ENCODE measurements at regions not wholly inside any gene's neighbourhood (a gene's known extent, or its start where the extent isn't known, plus 50 kb on each side); places are given as distances from the start of the nearest gene placed in this dataset.

GRCh38 chr2:139067874-139068273 is 287.7 kb upstream of the NXPH2 start:
- H3K4me3 ChIP-seq = no peak overlapping the region
- H3K36me3 ChIP-seq = no peaks in the 10 kb centered on the region
- H3K27me3 ChIP-seq = no peaks in the 10 kb centered on the region
- TF ChIP-seq EP300 (IDR thresholded peaks at IDR 0.05) (no peak), POLR2A (IDR thresholded peaks at IDR 0.05) (no peak), CTCF (IDR thresholded peaks at IDR 0.05) (no peak), POLR2AphosphoS5 (IDR thresholded peaks at IDR 0.05) (no peak)
- no peaks in the 10 kb centered on the region for H3K9me3 ChIP-seq
- DNase-seq (no peak), ATAC-seq (ENCODE audit: low FRiP score in 2 of 2) (no peak)
- 72 to 85% methylated on average over 1 of the region's 1 CpG for WGBS, 2 donors
- H3K27ac ChIP-seq = no peak overlapping the region
- H3K4me1 ChIP-seq = no peaks in the 10 kb centered on the region

GRCh38 chr2:139067072-139067471 is 286.9 kb upstream of the NXPH2 start:
- DNase-seq (no peak), ATAC-seq (ENCODE audit: low FRiP score in 2 of 2) (no peak)
- Histone ChIP-seq H3K27me3 (no peaks in the 10 kb centered on the region), H3K9me3 (no peaks in the 10 kb centered on the region), H3K36me3 (no peaks in the 10 kb centered on the region), H3K4me1 (no peaks in the 10 kb centered on the region), H3K27ac (no peak overlapping the region), H3K4me3 (no peak overlapping the region)
- 69% methylated on average over 3 of the region's 3 CpGs for WGBS, 2 donors
- no peak for TF ChIP-seq POLR2AphosphoS5 (IDR thresholded peaks at IDR 0.05)
- TF ChIP-seq CTCF (IDR thresholded peaks at IDR 0.05) = no peak
- no peak for TF ChIP-seq EP300 (IDR thresholded peaks at IDR 0.05)
- no peak for TF ChIP-seq POLR2A (IDR thresholded peaks at IDR 0.05)

- DNase-seq (no peak), ATAC-seq (ENCODE audit: low FRiP score in 2 of 2) (no peak)
- no peaks in the 10 kb centered on the region for H3K4me1 ChIP-seq
- H3K27me3 ChIP-seq = no peaks in the 10 kb centered on the region
- no peak overlapping the region for H3K4me3 ChIP-seq
- no peaks in the 10 kb centered on the region for H3K36me3 ChIP-seq
- no peak overlapping the region for H3K27ac ChIP-seq
- TF ChIP-seq POLR2A (IDR thresholded peaks at IDR 0.05) (no peak), POLR2AphosphoS5 (IDR thresholded peaks at IDR 0.05) (no peak), CTCF (IDR thresholded peaks at IDR 0.05) (no peak), EP300 (IDR thresholded peaks at IDR 0.05) (no peak)
- H3K9me3 ChIP-seq = no peaks in the 10 kb centered on the region
Measured at GRCh38 chr2:139064159-139064558, 284.0 kb upstream of the NXPH2 start.

GRCh38 chr2:139059617-139060016 is 279.4 kb upstream of the NXPH2 start:
- no peak for TF ChIP-seq POLR2AphosphoS5 (IDR thresholded peaks at IDR 0.05)
- TF ChIP-seq POLR2A (IDR thresholded peaks at IDR 0.05) = no peak
- no peak for TF ChIP-seq CTCF (IDR thresholded peaks at IDR 0.05)
- no peak for TF ChIP-seq EP300 (IDR thresholded peaks at IDR 0.05)
- no peaks in the 10 kb centered on the region for H3K27me3 ChIP-seq
- no peak for ATAC-seq (ENCODE audit: low FRiP score in 2 of 2)
- DNase-seq = no peak
- no peaks in the 10 kb centered on the region for H3K4me1 ChIP-seq
- H3K4me3 ChIP-seq = no peak overlapping the region
- no peak overlapping the region for H3K27ac ChIP-seq
- 69 to 77% methylated on average over 2 of the region's 2 CpGs for WGBS, 2 donors
- no peaks in the 10 kb centered on the region for H3K9me3 ChIP-seq
- H3K36me3 ChIP-seq = no peaks in the 10 kb centered on the region

- DNase-seq (no peak), ATAC-seq (ENCODE audit: low FRiP score in 2 of 2) (no peak)
- Histone ChIP-seq H3K36me3 (no peaks in the 10 kb centered on the region), H3K4me1 (no peaks in the 10 kb centered on the region), H3K4me3 (no peak overlapping the region), H3K27me3 (no peaks in the 10 kb centered on the region), H3K27ac (no peak overlapping the region), H3K9me3 (no peaks in the 10 kb centered on the region)
- WGBS, 2 donors = 39 to 44% methylated on average over 3 of the region's 3 CpGs
- TF ChIP-seq POLR2A (IDR thresholded peaks at IDR 0.05) (no peak), EP300 (IDR thresholded peaks at IDR 0.05) (no peak), POLR2AphosphoS5 (IDR thresholded peaks at IDR 0.05) (no peak), CTCF (IDR thresholded peaks at IDR 0.05) (no peak)
Measured at GRCh38 chr2:139055202-139055601, 275.0 kb upstream of the NXPH2 start.

Data from upper lobe of left lung (tissue), 6 donors.